H9 (cell line): ENCODE measurements at regions not wholly inside any gene's neighbourhood (a gene's known extent, or its start where the extent isn't known, plus 50 kb on each side); places are given as distances from the start of the nearest gene placed in this dataset.

Source experiments
- DNase-seq: peaks from one replicate; pipeline ENCODE4 v3.0.0-alpha.2; 2017
- H2AFZ ChIP-seq: one replicate; pipeline ENCODE4 v1.6.1; 2013; ENCODE audit warnings: mild to moderate bottlenecking, low read length, control low read depth, moderate library complexity
- H2AK5ac ChIP-seq: 2 replicates; pipeline ENCODE4 v1.6.1; 2013; ENCODE audit warnings: low read length, control low read depth, mixed read lengths; ENCODE audit not compliant: insufficient read length
- H2BK120ac ChIP-seq: one replicate; pipeline ENCODE4 v1.6.1; 2013; ENCODE audit warnings: low read depth, mild to moderate bottlenecking, low read length, control low read depth, inconsistent platforms; ENCODE audit not compliant: poor library complexity, severe bottlenecking
- H2BK12ac ChIP-seq: 2 replicates; pipeline ENCODE4 v1.6.1; 2013; ENCODE audit warnings: low read length, control low read depth, mixed read lengths, low read depth; ENCODE audit not compliant: insufficient read length
- H2BK15ac ChIP-seq: 2 replicates; pipeline ENCODE4 v1.6.1; 2013; ENCODE audit warnings: low read depth, low read length, control low read depth
- H2BK20ac ChIP-seq: one replicate; pipeline ENCODE4 v1.6.1; 2013; ENCODE audit warnings: low read depth, mild to moderate bottlenecking, low read length, control low read depth, inconsistent platforms; ENCODE audit not compliant: poor library complexity, severe bottlenecking
- H2BK5ac ChIP-seq: 2 replicates; pipeline ENCODE4 v1.6.1; 2013; ENCODE audit warnings: low read length, control low read depth, mixed read lengths; ENCODE audit not compliant: insufficient read length
- H3K14ac ChIP-seq: 2 replicates; pipeline ENCODE4 v1.6.1; 2013; ENCODE audit warnings: low read length, control low read depth; ENCODE audit not compliant: insufficient read depth
- H3K18ac ChIP-seq: 2 replicates; pipeline ENCODE4 v1.6.1; 2013; ENCODE audit warnings: low read depth, mild to moderate bottlenecking, mixed read lengths, low read length, control low read depth; ENCODE audit not compliant: insufficient read length
- H3K23ac ChIP-seq: 2 replicates; pipeline ENCODE4 v1.6.1; 2013; ENCODE audit warnings: low read length, control low read depth, mixed read lengths, low read depth; ENCODE audit not compliant: insufficient read length
- H3K23me2 ChIP-seq: 2 replicates; pipeline ENCODE4 v1.6.1; 2013; ENCODE audit warnings: low read depth, mild to moderate bottlenecking, mixed read lengths, low read length, control low read depth; ENCODE audit not compliant: insufficient read length, poor library complexity, severe bottlenecking
- H3K27ac ChIP-seq: 2 replicates; pipeline ENCODE4 v1.5.1; 2013; ENCODE audit warnings: low read length, control low read depth, mixed read lengths, low read depth; ENCODE audit not compliant: insufficient read length
- H3K27me3 ChIP-seq: 2 replicates; pipeline ENCODE4 v1.6.1; 2013; ENCODE audit warnings: low read length, control low read depth, inconsistent platforms; ENCODE audit not compliant: insufficient read depth
- H3K4ac ChIP-seq: 2 replicates; pipeline ENCODE4 v1.6.1; 2013; ENCODE audit warnings: low read depth, mild to moderate bottlenecking, control low read depth, inconsistent platforms, low read length, moderate library complexity
- H3K4me1 ChIP-seq: 2 replicates; pipeline ENCODE4 v1.6.1; 2013; ENCODE audit warnings: low read length, control low read depth, inconsistent platforms; ENCODE audit not compliant: insufficient read depth
- H3K4me2 ChIP-seq: 2 replicates; pipeline ENCODE4 v1.6.1; 2013; ENCODE audit warnings: low read length, control low read depth, mixed read lengths; ENCODE audit not compliant: insufficient read length, insufficient read depth
- H3K56ac ChIP-seq: 2 replicates; pipeline ENCODE4 v1.6.1; 2013; ENCODE audit warnings: low read depth, mild to moderate bottlenecking, mixed read lengths, low read length, control low read depth; ENCODE audit not compliant: insufficient read length
- H3K79me1 ChIP-seq: 2 replicates; pipeline ENCODE4 v1.6.1; 2013; ENCODE audit warnings: low read depth, mild to moderate bottlenecking, moderate library complexity, low read length, control low read depth, inconsistent platforms; ENCODE audit not compliant: insufficient read depth, poor library complexity, severe bottlenecking
- H3K79me2 ChIP-seq: 2 replicates; pipeline ENCODE4 v1.6.1; 2013; ENCODE audit warnings: low read length, control low read depth, inconsistent platforms; ENCODE audit not compliant: insufficient read depth
- H3K9ac ChIP-seq: 2 replicates; pipeline ENCODE4 v1.6.1; 2013; ENCODE audit warnings: low read length, control low read depth, mixed read lengths; ENCODE audit not compliant: insufficient read length; ENCODE audit errors: extremely low read depth
- H3K9me3 ChIP-seq: one replicate; pipeline ENCODE4 v1.6.1; 2013; ENCODE audit warnings: low read depth, low read length, inconsistent platforms; ENCODE audit not compliant: control insufficient read depth
- H3T11ph ChIP-seq: one replicate; pipeline ENCODE4 v1.6.1; 2013; ENCODE audit warnings: mild to moderate bottlenecking, low read length, control low read depth, inconsistent platforms
- H4K20me1 ChIP-seq: one replicate; pipeline ENCODE4 v1.6.1; 2013; ENCODE audit not compliant: control insufficient read depth, insufficient read length, insufficient read depth
- H4K5ac ChIP-seq: 2 replicates; pipeline ENCODE4 v1.6.1; 2013; ENCODE audit warnings: low read depth, mild to moderate bottlenecking, mixed read lengths, low read length, control low read depth; ENCODE audit not compliant: insufficient read length
- H4K8ac ChIP-seq: replicated peaks from 2 replicates; pipeline ENCODE4 v1.6.1; 2013; ENCODE audit warnings: low read length, control low read depth, mixed read lengths, low read depth; ENCODE audit not compliant: insufficient read length
- H4K91ac ChIP-seq: 2 replicates; pipeline ENCODE4 v1.6.1; 2013; ENCODE audit warnings: low read depth, mild to moderate bottlenecking, moderate library complexity, mixed read lengths, low read length, control low read depth; ENCODE audit not compliant: insufficient read length
- H3K27ac Mint-ChIP-seq, 3 experiments: 2 replicates in 2 of 3; 3 replicates in 1 of 3; pipeline ENCODE4 v1.8.0; 2020 to 2021; ENCODE audit warnings: mixed read lengths in 3 of 3, mild to moderate bottlenecking in 1 of 3, moderate library complexity in 1 of 3
- H3K27me3 Mint-ChIP-seq: 2 replicates; pipeline ENCODE4 v1.8.0; 2021; ENCODE audit warnings: low read depth, mild to moderate bottlenecking, moderate library complexity, mixed read lengths
- H3K36me3 Mint-ChIP-seq, 3 experiments: 2 replicates in 2 of 3; 3 replicates in 1 of 3; pipeline ENCODE4 v1.8.0; 2020 to 2021; ENCODE audit warnings: low read depth in 3 of 3, mixed read lengths in 3 of 3; ENCODE audit not compliant: insufficient read depth in 1 of 3
- H3K4me1 Mint-ChIP-seq, 2 experiments: 2 replicates each; pipeline ENCODE4 v1.8.0; 2020; ENCODE audit warnings: mixed read lengths in 2 of 2
- H3K4me3 Mint-ChIP-seq, 2 experiments: 2 replicates in 1 of 2; 3 replicates in 1 of 2; pipeline ENCODE4 v1.8.0; 2020 to 2021; ENCODE audit warnings: mild to moderate bottlenecking in 2 of 2, mixed read lengths in 2 of 2, moderate library complexity in 1 of 2
- H3K9me3 Mint-ChIP-seq, 2 experiments: 2 replicates in 1 of 2; 3 replicates in 1 of 2; pipeline ENCODE4 v1.8.0; 2020; ENCODE audit warnings: mild to moderate bottlenecking in 2 of 2, mixed read lengths in 2 of 2, moderate library complexity in 1 of 2
- CTCF ChIP-seq: fragments of 200-600 bp; sonication (generic); conservative IDR thresholded peaks from 3 replicates; pipeline ENCODE4 v1.8.0; 2021; ENCODE audit warnings: antibody characterized with exemption, mild to moderate bottlenecking
- WGBS: extraction: QIAGEN DNeasy Blood & Tissue Kit; methylation state at CpG from one replicate; pipeline ENCODE4 v1.1.7; 2013; ENCODE audit warnings: missing lambda C conversion rate, low lambda C conversion rate, mixed read lengths; ENCODE audit not compliant: insufficient read length; ENCODE audit errors: extremely low coverage; 5-methylcytosine and 5-hydroxymethylcytosine counted together

GRCh38 chr4:188383180-188383579 lies 243.9 kb downstream of the TRIML1 start:
- no peaks in the 10 kb centered on the region for H3K79me1 ChIP-seq
- H3K4ac ChIP-seq, result no peak overlapping the region
- H2AK5ac ChIP-seq, result no peak overlapping the region
- Mint-ChIP-seq H3K27ac (no peak overlapping the region), H3K9me3 (peaks cover 6 to 12% of the 10 kb centered on the region in 2 experiments), H3K27me3 (no peaks in the 10 kb centered on the region; the same call in none of the 2 replicates), H3K4me1 (peaks cover 8 to 10% of the 10 kb centered on the region in 2 experiments), H3K4me3 (no peak overlapping the region), H3K36me3 (peaks cover 3 to 17% (median 6%) of the 10 kb centered on the region in 3 experiments; a peak in 4 of 7 replicates)
- no peak overlapping the region for H2BK5ac ChIP-seq
- H2BK20ac ChIP-seq, result no peak overlapping the region
- no peak overlapping the region for H2BK12ac ChIP-seq
- H3K9ac ChIP-seq, result no peak overlapping the region
- no peaks in the 10 kb centered on the region for H4K20me1 ChIP-seq
- H3K4me2 ChIP-seq, result no peak overlapping the region
- whole genome bisulfite sequencing, result no CpG with 5 or more reads among the region's 4 CpGs
- no peaks in the 10 kb centered on the region for H3K23me2 ChIP-seq
- H3K27ac ChIP-seq, result no peak overlapping the region
- H4K8ac ChIP-seq, result no peak overlapping the region
- no peaks in the 10 kb centered on the region for H3K27me3 ChIP-seq
- no peaks in the 10 kb centered on the region for H3K4me1 ChIP-seq
- H3K18ac ChIP-seq, result no peak overlapping the region
- DNase-seq, result no peak
- H2BK120ac ChIP-seq, result no peak overlapping the region
- no peak overlapping the region for H3K56ac ChIP-seq
- no peaks in the 10 kb centered on the region for H3K9me3 ChIP-seq
- H3T11ph ChIP-seq, result no peak overlapping the region
- no peak for TF ChIP-seq CTCF
- no peak overlapping the region for H4K5ac ChIP-seq
- H3K23ac ChIP-seq, result no peak overlapping the region
- H3K79me2 ChIP-seq, result no peaks in the 10 kb centered on the region
- H2AFZ ChIP-seq, result no peak overlapping the region
- no peak overlapping the region for H3K14ac ChIP-seq
- H4K91ac ChIP-seq, result no peak overlapping the region
- H2BK15ac ChIP-seq, result no peak overlapping the region
